NCI-H748 treated with DMSO at 0.1 percent for 48 hours (cell line): ENCODE measurements at regions not wholly inside any gene's neighbourhood (a gene's known extent, or its start where the extent isn't known, plus 50 kb on each side); places are given as distances from the start of the nearest gene placed in this dataset.
"Not testable (repeated sequence)": the region's sequence is repeated elsewhere in the genome, so short reads cannot be mapped to it uniquely, and the experiment has no call there.

ENCODE experiments used
- DNase-seq: peaks from one replicate; lab custom pipeline; 2025; lab: John Stamatoyannopoulos, UW

DNA sequence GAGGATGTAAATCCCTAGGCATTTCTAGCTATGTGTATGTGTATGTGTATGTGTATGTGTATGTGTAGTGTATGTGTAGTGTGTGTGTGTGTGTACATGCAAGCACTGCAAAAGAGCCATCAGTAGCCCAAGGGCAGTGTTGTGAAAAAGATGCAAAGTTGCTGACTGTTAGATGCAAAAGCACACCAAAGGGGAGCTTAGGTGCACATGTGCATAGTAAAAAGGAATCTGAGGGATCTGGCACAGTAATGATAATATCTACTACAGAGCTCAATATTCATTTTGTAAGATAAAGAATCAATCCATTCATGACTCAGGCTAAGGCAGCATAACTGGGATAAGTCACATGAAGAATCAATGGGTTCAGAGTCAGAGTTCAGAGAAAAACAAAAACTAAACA lies 80.2 kb downstream of the TMEM47 start:
- no peak for DNase-seq

- no peak for DNase-seq
Measured at GRCh38 chrX:34565981-34566380, 91.1 kb downstream of the TMEM47 start.

GRCh38 chrX:34563804-34564203 lies 93.3 kb downstream of the TMEM47 start:
- no peak for DNase-seq

GRCh38 chrX:34563061-34563460 lies 94.0 kb downstream of the TMEM47 start:
- DNase-seq: no peak

GRCh38 chrX:34562006-34562405 lies 95.1 kb downstream of the TMEM47 start:
- no peak for DNase-seq

- no peak for DNase-seq
Measured at GRCh38 chrX:34560180-34560579, 96.9 kb downstream of the TMEM47 start.

GRCh38 chrX:34559325-34559724 lies 97.8 kb downstream of the TMEM47 start:
- peak; percentile 3 for DNase-seq

- DNase-seq: no peak
Measured at GRCh38 chrX:34557733-34558132, 99.4 kb downstream of the TMEM47 start.

DNA sequence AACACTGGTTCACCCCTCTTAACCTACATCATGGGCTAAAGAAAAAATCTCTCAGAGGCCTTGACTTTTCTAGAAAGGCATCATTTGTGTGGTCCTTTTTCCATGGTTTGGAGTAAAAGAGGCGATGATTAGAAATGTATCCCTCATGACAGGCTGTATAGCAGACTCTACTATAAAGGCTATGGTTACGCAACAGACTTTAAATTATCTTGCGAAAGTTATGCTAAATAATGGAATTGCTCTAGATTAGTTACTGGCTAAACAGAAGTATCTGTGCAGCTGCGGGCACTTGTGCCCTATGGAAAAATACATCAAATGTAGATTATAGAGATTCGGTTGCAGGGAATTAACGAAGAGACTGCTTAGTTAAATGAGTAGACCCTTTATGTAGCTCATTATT lies 101.6 kb downstream of the TMEM47 start:
- no peak for DNase-seq

DNA sequence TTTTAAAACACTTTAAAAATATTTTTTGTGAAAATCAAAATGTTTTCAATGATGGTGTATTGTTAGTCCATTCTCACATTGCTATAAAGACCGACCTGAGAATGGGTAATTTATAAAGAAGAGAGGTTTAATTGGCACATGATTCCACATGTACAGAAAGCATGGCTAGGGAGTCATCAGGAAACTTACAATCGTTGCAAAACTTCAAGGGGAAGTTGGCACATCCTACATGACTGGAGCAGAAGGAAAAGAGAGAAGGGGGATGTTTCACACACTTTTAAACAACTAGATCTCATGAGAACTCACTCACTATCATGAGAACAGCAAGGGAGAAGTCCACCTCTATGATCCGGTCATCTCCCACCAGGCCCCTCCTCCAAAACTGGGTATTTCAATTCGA lies 110.7 kb downstream of the TMEM47 start:
- DNase-seq: no peak

DNA sequence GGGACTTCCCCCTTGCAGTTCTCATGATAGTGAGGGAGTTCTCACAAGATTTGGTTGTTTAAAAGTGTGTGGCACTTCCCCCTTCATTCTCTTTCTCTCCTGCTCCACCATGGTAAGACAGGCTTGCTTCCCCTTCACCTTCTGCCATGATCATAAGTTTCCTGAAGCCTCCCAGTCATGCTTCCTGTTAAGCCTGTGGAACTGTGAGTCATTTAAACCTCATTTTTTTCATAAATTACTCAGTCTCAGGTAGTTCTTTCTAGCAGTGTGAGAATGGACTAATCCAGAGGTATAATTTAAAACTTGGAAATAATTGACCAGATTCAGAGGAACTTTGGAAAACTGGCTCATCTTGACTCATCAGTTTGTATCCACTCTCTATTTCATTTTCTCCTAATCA lies 129.0 kb downstream of the TMEM47 start:
- DNase-seq: no peak

- no peak for DNase-seq
Measured at GRCh38 chrX:34521563-34521962, 135.5 kb downstream of the TMEM47 start.

- DNase-seq: no peak
Measured at GRCh38 chrX:34509394-34509793, 147.7 kb downstream of the TMEM47 start.

DNA sequence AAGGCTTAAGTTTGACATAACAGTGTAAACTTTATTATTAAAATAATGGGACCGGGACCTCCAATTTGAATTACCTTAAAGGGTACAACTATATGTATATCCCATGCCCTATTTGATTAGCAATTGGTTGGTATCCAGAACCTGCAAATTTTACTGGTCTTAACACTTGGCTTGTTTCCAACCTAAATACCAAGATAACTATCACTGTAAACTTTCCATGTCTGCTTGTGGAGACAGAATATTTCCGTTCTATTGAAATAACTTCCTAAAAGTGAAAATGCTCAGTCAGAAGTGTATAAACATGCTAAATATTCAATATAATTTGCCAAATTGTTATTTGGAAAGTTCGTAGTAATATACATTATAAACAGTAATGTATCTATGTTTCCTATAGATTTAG lies 154.0 kb downstream of the TMEM47 start:
- no peak for DNase-seq

GRCh38 chrX:34493086-34493485 lies 164.0 kb downstream of the TMEM47 start:
- no peak for DNase-seq

DNA sequence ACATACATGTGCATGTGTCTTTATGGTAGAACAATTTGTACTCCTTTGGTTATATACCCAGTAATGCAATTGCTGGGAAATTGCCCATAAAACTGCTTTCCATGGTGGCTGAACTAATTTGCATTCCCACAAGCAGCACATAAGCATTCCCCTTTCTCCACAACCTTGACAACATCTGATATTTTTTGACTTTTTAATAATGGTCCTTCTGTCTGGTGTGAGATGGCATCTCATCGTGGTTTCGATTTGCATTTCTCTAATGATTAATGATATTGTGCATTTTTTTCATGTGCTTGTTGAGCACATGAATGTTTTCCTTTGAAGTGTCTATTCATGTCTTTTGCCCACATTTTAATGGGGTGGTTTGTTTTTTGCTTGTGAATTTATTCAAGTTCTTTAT lies 166.0 kb downstream of the TMEM47 start:
- DNase-seq: no peak

GRCh38 chrX:34487364-34487763 lies 169.7 kb downstream of the TMEM47 start:
- DNase-seq: no peak

DNA sequence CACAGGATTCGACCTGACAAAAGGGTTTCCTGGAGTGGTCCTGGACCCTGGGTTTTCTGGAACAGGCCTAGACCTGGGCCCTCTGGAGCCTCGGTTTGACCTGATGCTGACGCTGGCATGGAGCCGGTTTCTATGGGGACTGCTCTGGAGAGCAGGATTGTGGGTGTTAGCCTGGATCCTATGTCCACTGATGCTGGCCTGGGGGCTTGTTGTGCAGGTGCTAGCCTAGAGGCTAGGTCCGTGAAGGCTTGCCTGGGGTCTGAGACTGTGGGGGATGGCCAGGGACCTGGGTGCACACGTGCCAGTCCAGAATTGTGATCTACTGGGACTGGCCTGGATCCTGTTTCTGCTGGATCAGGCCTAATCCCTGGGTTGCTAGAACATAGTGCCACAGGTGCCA lies 173.1 kb downstream of the TMEM47 start:
- DNase-seq: no peak

GRCh38 chrX:34470507-34470906 lies 186.6 kb downstream of the TMEM47 start:
- DNase-seq: no peak

DNA sequence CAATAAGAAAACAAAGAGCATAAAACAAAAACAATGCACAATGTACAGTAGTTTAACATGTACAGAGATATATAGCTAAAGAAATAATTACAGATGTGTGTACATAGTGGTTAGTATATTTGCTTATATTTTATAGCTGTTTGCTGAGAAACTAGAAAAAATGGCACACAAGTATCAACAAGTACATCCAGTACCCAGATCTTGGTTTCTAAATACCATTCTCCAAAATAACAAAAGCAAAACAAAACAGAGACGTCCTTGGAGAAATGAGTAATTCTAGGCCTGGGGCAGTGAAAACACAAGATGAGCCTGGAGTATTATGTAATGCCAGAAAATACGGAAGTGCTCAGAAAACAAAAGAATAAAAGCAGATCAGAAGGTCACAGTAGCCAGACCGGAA lies 189.6 kb downstream of the TMEM47 start:
- no peak for DNase-seq

GRCh38 chrX:34463220-34463619 lies 193.9 kb downstream of the TMEM47 start:
- not testable (repeated sequence) for DNase-seq

DNA sequence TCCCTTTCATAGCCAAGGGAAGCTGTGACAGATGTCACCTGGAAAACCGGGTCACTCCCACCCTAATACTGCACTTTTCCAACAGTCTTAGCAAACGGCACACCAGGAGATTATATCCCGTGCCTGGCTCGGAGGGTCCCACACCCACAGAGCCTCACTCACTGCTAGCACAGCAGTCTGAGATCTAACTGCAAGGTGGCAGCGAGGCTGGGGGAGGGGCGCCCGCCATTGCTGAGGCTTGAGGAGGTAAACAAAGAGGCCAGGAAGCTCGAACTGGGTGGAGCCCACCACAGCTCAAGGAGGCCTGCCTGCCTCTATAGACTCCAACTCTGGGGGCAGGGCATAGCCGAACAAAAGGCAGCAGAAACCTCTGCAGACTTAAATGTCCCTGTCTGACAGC lies 199.2 kb downstream of the TMEM47 start:
- not testable (repeated sequence) for DNase-seq

DNA sequence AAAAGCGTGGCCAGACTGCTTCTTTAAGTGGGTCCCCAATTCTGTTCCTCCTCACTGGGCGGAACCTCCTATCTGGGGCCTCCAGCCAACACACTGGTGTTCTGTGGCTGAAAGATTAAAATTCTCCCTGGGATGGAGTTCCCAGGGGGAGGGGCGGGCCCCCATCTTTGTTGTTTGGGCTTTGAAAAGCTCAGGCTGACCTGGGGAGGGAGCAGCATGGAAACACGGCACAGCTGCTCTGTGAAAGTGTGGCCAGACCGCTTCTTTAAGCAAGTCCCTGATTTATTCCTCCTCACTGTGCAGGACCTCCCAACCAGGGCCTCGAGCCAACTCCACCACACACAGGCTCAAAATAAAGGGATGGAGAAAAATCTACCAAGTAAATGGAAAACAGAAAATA lies 219.5 kb downstream of the TMEM47 start:
- no peak for DNase-seq

GRCh38 chrX:34426334-34426733 lies 230.8 kb downstream of the TMEM47 start:
- no peak for DNase-seq

DNA sequence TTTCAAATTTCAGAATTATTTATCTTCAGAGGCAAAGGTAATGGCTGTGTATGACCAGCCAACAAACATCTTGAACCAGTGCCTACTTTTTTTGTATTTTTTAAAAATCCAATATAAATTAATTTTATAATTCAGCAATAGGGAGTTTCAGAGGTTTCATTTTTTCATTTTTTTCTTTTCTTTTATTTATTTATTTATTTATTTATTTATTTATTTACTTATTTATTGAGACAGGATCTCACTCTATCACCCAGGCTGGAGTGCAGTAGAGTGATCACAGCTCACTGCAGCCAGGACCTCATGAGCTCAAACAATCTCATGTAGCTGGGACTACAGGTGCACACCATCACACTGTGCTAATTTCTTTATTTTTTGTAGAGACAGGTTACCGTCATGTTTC lies 250.5 kb downstream of the TMEM47 start:
- no peak for DNase-seq
